K562 (cell line): ENCODE measurements at regions not wholly inside any gene's neighbourhood (a gene's known extent, or its start where the extent isn't known, plus 50 kb on each side); places are given as distances from the start of the nearest gene placed in this dataset.

Experiments used
- ATAC-seq: fragments of 200-7000 bp; cut with Tn5 transposase; 3 replicates; pipeline ENCODE4 v1.9.1; 2020; ENCODE audit warnings: moderate library complexity
- BruUV-seq: library from RNA; stranded (reverse); fragments of 400-500 nt; replicated peaks from 2 replicates; lab custom pipeline; 2021; lab: Mats Ljungman, UMichigan
- CTCF ChIA-PET: fragments of 300-600 bp; formaldehyde crosslinking; extraction: SDS; loops from one replicate; lab custom pipeline; 2021; ENCODE audit warnings: low intra/inter-chr PET ratio; lab: Yijun Ruan, JAX
- POLR2A ChIA-PET: fragments of 300-600, 350-650 bp; sonication (Branson Sonifier 250); formaldehyde crosslinking; extraction: SDS; loops from one replicate; lab custom pipeline; 2021; ENCODE audit warnings: antibody characterized with exemption, inconsistent platforms; lab: Yijun Ruan, JAX
- DNase-seq, 4 experiments: peaks; one replicate each; pipeline versions ENCODE4 v3.0.0 to v3.0.0-alpha.2; 2011 to 2018; ENCODE audit warnings: low spot score in 3 of 4, mixed read lengths in 3 of 4; ENCODE audit errors: extremely low read depth in 1 of 4
- FAIRE-seq: peaks from 2 replicates; lab custom pipeline; 2011; peaks lifted over from hg19 to GRCh38; lab: Jason Lieb, UNC
- H2AFZ ChIP-seq: 2 replicates; pipeline ENCODE4 v1.6.0; 2011; ENCODE audit warnings: low read depth, low read length, control low read depth, inconsistent platforms
- H3K27ac ChIP-seq: fragments of 200-600 bp; 3 replicates; pipeline ENCODE4 v1.8.0; 2011; ENCODE audit warnings: low read depth, mild to moderate bottlenecking, control low read depth, inconsistent platforms, low read length, moderate library complexity, mixed read lengths; ENCODE audit errors: extremely low read depth
- H3K27me3 ChIP-seq, 2 experiments: fragments of 300-600 bp in 1 of 2; 2 replicates in 1 of 2; 3 replicates in 1 of 2; pipeline versions ENCODE4 v1.6.0 to v1.8.0; 2011; ENCODE audit warnings: inconsistent platforms in 2 of 2, low read length in 2 of 2, mild to moderate bottlenecking in 1 of 2, mixed read lengths in 1 of 2, moderate library complexity in 1 of 2; ENCODE audit not compliant: control insufficient read depth in 2 of 2, insufficient read depth in 2 of 2
- H3K36me3 ChIP-seq: fragments of 300-600 bp; 3 replicates; pipeline ENCODE4 v1.8.0; 2011; ENCODE audit warnings: mild to moderate bottlenecking, low read length, inconsistent platforms; ENCODE audit not compliant: control insufficient read depth, insufficient read depth
- H3K4me1 ChIP-seq, 2 experiments: fragments of 200-600 bp in 1 of 2; replicated peaks in 1 of 2; 2 replicates in 1 of 2; 3 replicates in 1 of 2; pipeline versions ENCODE4 v1.5.1 to v1.8.0; 2011; ENCODE audit warnings: inconsistent platforms in 2 of 2, low read length in 2 of 2, mild to moderate bottlenecking in 1 of 2, mixed read lengths in 1 of 2, moderate library complexity in 1 of 2; ENCODE audit not compliant: control insufficient read depth in 2 of 2, insufficient read depth in 2 of 2
- H3K4me2 ChIP-seq: 2 replicates; pipeline ENCODE4 v1.6.1; 2011; ENCODE audit warnings: low read length, control low read depth, inconsistent platforms, mixed read lengths; ENCODE audit not compliant: insufficient read depth
- H3K4me3 ChIP-seq: fragments of 200-600 bp; sonication (generic), shearing (Covaris generic); 2 replicates; pipeline ENCODE4 v1.5.1; 2016; ENCODE audit warnings: control low read depth, inconsistent platforms
- H3K79me2 ChIP-seq: fragments of 200-600 bp; 3 replicates; pipeline ENCODE4 v1.8.0; 2011; ENCODE audit warnings: low read length, inconsistent platforms; ENCODE audit not compliant: control insufficient read depth, insufficient read depth
- H3K9ac ChIP-seq, 2 experiments: 2 replicates each; pipeline versions ENCODE4 v1.6.0 to v1.6.1; 2011; ENCODE audit warnings: low read depth in 2 of 2, low read length in 2 of 2, control low read depth in 1 of 2, inconsistent platforms in 1 of 2, mild to moderate bottlenecking in 1 of 2, mixed read lengths in 1 of 2; ENCODE audit not compliant: insufficient read depth in 1 of 2
- H3K9me1 ChIP-seq: one replicate; pipeline ENCODE4 v1.6.0; 2011; ENCODE audit warnings: inconsistent platforms, mild to moderate bottlenecking, low read length, moderate library complexity; ENCODE audit not compliant: control insufficient read depth, insufficient read depth
- H3K9me3 ChIP-seq: replicated peaks from 2 replicates; pipeline ENCODE4 v1.5.1; 2011; ENCODE audit warnings: low read depth, low read length, inconsistent platforms; ENCODE audit not compliant: control insufficient read depth, insufficient read depth
- H4K20me1 ChIP-seq: replicated peaks from 2 replicates; pipeline ENCODE4 v1.6.1; 2011; ENCODE audit warnings: low read length, inconsistent platforms, mixed read lengths; ENCODE audit not compliant: control insufficient read depth, insufficient read depth
- ELF1 ChIP-seq: fragments of 200-800 bp; sonication (Bioruptor generic); IDR thresholded peaks from 2 replicates; pipeline ENCODE4 v1.6.1; 2016; ENCODE audit warnings: missing genetic modification characterization, missing compliant biosample characterization
- MTF1 ChIP-seq: fragments of 250-450 bp; sonication (Bioruptor Pico); IDR thresholded peaks from 2 replicates; pipeline ENCODE4 v1.9.0; 2021; ENCODE audit warnings: moderate library complexity, mild to moderate bottlenecking, inconsistent platforms, borderline replicate concordance
- RBBP5 ChIP-seq: fragments of 200-600 bp; sonication (generic); IDR thresholded peaks from 2 replicates; pipeline ENCODE4 v1.6.1; 2012; ENCODE audit warnings: borderline replicate concordance, mild to moderate bottlenecking, low read length, control low read depth, inconsistent platforms; ENCODE audit not compliant: insufficient read depth, poor library complexity, severe bottlenecking
- RNF2 ChIP-seq: sonication (generic); IDR thresholded peaks from 2 replicates; pipeline ENCODE4 v1.6.1; 2016
- SP1 ChIP-seq: sonication (generic); formaldehyde crosslinking; IDR thresholded peaks from 2 replicates; pipeline ENCODE4 v1.8.1; 2022; ENCODE audit warnings: mild to moderate bottlenecking, missing genetic modification reagents
- U2AF1 ChIP-seq: fragments of 200-400 bp; formaldehyde crosslinking; optimal IDR thresholded peaks from 2 replicates; pipeline ENCODE3; 2017; ENCODE audit warnings: mild to moderate bottlenecking, low read depth, low read length, moderate library complexity
- ZNF583 ChIP-seq: fragments of 250-450 bp; sonication (Bioruptor Pico); IDR thresholded peaks from 2 replicates; pipeline ENCODE4 v1.4.0; 2020
- ZSCAN32 ChIP-seq: fragments of 450-650 bp; formaldehyde crosslinking; IDR thresholded peaks from 2 replicates; pipeline ENCODE4 v1.4.0; 2020; ENCODE audit warnings: mild to moderate bottlenecking, moderate library complexity
- WGBS: fragments of 100-300 bp; shearing (Covaris generic); methylation state at CpG from one replicate; pipeline ENCODE4 v1.1.6; 2016; ENCODE audit warnings: low coverage, mixed read lengths; ENCODE audit not compliant: insufficient coverage; ENCODE audit errors: missing lambda C conversion rate; 5-methylcytosine and 5-hydroxymethylcytosine counted together
- in situ Hi-C: fragments of 300-500 bp; cut with MboI; formaldehyde crosslinking; loops from 4 replicates; pipeline ENCODE4 v1.15.0; 2018; ENCODE audit warnings: inconsistent platforms, mixed read lengths
- intact Hi-C: fragments of 100-400 bp; cut with micrococcal nuclease; formaldehyde crosslinking; loops from 2 replicates; pipeline ENCODE4 v1.14.2; 2022
- TF ChIP-seq, protein P1 (sequence below): sonication (generic); formaldehyde crosslinking; IDR thresholded peaks from 2 replicates; pipeline ENCODE4 v1.8.0; 2022; ENCODE audit warnings: missing genetic modification reagents, mild to moderate bottlenecking, moderate library complexity, borderline replicate concordance
- TF ChIP-seq, protein P2 (sequence below): fragments of 200-400 bp; formaldehyde crosslinking; IDR thresholded peaks from 2 replicates; pipeline ENCODE4 v1.6.1; 2017; ENCODE audit warnings: mild to moderate bottlenecking, low read depth, low read length, moderate library complexity

DNA sequence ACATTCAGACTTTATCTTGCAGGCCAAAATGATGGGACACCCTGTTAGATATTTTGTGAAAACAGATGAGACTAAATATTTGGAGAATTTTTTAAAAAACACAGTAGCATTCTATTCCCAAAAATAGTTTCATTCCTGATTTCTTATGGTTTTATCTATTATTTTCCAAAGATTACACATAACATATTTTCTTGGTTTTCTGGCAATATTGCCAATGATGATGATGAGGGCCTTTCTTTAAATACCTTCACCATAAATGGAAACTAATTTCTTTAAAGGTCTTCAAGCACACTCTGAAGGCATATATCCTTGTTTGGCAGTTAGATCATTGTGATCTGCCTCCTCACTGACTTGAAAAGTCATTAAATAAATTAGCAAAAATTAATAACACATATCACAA lies 522.3 kb upstream of the LUZP2 start:
- Histone ChIP-seq H2AFZ (no peak overlapping the region), H3K9me3 (no peaks in the 10 kb centered on the region; the same call in 1 of the 2 replicates), H3K36me3 (no peaks in the 10 kb centered on the region), H3K4me2 (no peak overlapping the region), H3K9ac (no peak overlapping the region), H3K9me1 (no peaks in the 10 kb centered on the region), H3K79me2 (no peaks in the 10 kb centered on the region), H3K4me3 (no peak overlapping the region), H3K27ac (no peak overlapping the region), H3K4me1 (no peaks in the 10 kb centered on the region), H4K20me1 (no peaks in the 10 kb centered on the region), H3K27me3 (no peaks in the 10 kb centered on the region)
- no peak for FAIRE-seq
- ATAC-seq, result no peak
- no TSS peak for BruUV-seq
- TF ChIP-seq ELF1 (tag), result no peak
- no peak for TF ChIP-seq RNF2
- TF ChIP-seq, protein P1, sequence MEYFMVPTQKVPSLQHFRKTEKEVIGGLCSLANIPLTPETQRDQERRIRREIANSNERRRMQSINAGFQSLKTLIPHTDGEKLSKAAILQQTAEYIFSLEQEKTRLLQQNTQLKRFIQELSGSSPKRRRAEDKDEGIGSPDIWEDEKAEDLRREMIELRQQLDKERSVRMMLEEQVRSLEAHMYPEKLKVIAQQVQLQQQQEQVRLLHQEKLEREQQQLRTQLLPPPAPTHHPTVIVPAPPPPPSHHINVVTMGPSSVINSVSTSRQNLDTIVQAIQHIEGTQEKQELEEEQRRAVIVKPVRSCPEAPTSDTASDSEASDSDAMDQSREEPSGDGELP (CRISPR knock-in tag), result no peak
- ChIA-PET POLR2A (no interaction called here), CTCF (no interaction called here)
- intact Hi-C loops (no loop called here), in situ Hi-C loops (no loop called here)
- DNase-seq, result no peak

DNA sequence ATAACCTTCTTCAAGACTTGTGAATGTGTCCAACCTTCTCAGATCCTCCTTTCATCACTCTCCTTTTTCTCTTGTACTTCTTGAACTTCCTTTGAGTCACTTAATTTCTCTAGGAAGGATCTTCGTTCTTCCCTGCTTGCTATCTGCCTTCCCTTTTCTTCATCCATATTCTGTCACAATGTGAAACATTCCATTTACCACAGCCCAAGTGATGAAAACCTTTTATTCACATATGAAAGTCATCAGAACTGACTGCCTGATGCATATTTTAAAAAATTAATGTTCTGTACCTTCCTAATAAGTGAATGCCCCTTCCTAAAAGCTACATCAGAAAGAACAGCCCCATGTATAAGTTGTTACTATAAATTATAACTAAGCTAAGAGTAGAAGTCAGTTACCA lies 520.4 kb upstream of the LUZP2 start:
- ChIA-PET CTCF (no interaction called here), POLR2A (no interaction called here)
- no peaks in the 10 kb centered on the region for H3K9me1 ChIP-seq
- no peak overlapping the region for H3K27ac ChIP-seq
- BruUV-seq, result no TSS peak
- no peaks in the 10 kb centered on the region for H3K79me2 ChIP-seq
- ATAC-seq, result no peak
- intact Hi-C loops, result no loop called here
- FAIRE-seq, result no peak
- no peaks in the 10 kb centered on the region for H3K27me3 ChIP-seq
- no peak overlapping the region for H3K4me3 ChIP-seq
- WGBS, result 0% methylated on average over 1 of the region's 1 CpG
- no peak overlapping the region for H2AFZ ChIP-seq
- no peak overlapping the region for H3K4me2 ChIP-seq
- H4K20me1 ChIP-seq, result no peaks in the 10 kb centered on the region
- in situ Hi-C loops, result no loop called here
- DNase-seq, result no peak
- H3K9me3 ChIP-seq, result no peaks in the 10 kb centered on the region; the same call in 1 of the 2 replicates
- H3K4me1 ChIP-seq, result no peaks in the 10 kb centered on the region
- no peak overlapping the region for H3K9ac ChIP-seq
- no peaks in the 10 kb centered on the region for H3K36me3 ChIP-seq
- TF ChIP-seq MTF1 (CRISPR knock-in tag) (no peak), ZSCAN32 (CRISPR knock-in tag) (no peak), SP1 (CRISPR knock-in tag) (no peak), ZNF583 (CRISPR knock-in tag) (no peak), RBBP5 (no peak), U2AF1 (no peak)
- TF ChIP-seq, protein P2, sequence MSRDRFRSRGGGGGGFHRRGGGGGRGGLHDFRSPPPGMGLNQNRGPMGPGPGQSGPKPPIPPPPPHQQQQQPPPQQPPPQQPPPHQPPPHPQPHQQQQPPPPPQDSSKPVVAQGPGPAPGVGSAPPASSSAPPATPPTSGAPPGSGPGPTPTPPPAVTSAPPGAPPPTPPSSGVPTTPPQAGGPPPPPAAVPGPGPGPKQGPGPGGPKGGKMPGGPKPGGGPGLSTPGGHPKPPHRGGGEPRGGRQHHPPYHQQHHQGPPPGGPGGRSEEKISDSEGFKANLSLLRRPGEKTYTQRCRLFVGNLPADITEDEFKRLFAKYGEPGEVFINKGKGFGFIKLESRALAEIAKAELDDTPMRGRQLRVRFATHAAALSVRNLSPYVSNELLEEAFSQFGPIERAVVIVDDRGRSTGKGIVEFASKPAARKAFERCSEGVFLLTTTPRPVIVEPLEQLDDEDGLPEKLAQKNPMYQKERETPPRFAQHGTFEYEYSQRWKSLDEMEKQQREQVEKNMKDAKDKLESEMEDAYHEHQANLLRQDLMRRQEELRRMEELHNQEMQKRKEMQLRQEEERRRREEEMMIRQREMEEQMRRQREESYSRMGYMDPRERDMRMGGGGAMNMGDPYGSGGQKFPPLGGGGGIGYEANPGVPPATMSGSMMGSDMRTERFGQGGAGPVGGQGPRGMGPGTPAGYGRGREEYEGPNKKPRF, result no peak
